CD4-positive, alpha-beta T cell treated with Interleukin-15 for 4 hours (primary cell): ENCODE measurements at regions not wholly inside any gene's neighbourhood (a gene's known extent, or its start where the extent isn't known, plus 50 kb on each side); places are given as distances from the start of the nearest gene placed in this dataset.

ENCODE experiments used
- DNase-seq: peaks from one replicate; pipeline ENCODE4 v3.0.0-alpha.2; 2020; ENCODE audit warnings: low spot score

- DNase-seq = no peak
These were observed 271.0 kb upstream of the AMELY start for GRCh38 chrY:7182591-7182990.

GRCh38 chrY:7177631-7178030 lies 266.1 kb upstream of the AMELY start:
- no peak for DNase-seq

- no peak for DNase-seq
These were observed 257.9 kb upstream of the AMELY start for GRCh38 chrY:7169475-7169874.

GRCh38 chrY:7141477-7141876 lies 229.9 kb upstream of the AMELY start:
- DNase-seq = peak; percentile 9
